GM19452 (cell line): ENCODE measurements at regions not wholly inside any gene's neighbourhood (a gene's known extent, or its start where the extent isn't known, plus 50 kb on each side); places are given as distances from the start of the nearest gene placed in this dataset.
"Not testable (repeated sequence)": the region's sequence is repeated elsewhere in the genome, so short reads cannot be mapped to it uniquely, and the experiment has no call there.

ENCODE experiments used
- ATAC-seq: cut with Tn5 transposase; IDR thresholded peaks from one replicate; pipeline ENCODE4 v1.9.1; 2021; ENCODE audit not compliant: unreplicated experiment

DNA sequence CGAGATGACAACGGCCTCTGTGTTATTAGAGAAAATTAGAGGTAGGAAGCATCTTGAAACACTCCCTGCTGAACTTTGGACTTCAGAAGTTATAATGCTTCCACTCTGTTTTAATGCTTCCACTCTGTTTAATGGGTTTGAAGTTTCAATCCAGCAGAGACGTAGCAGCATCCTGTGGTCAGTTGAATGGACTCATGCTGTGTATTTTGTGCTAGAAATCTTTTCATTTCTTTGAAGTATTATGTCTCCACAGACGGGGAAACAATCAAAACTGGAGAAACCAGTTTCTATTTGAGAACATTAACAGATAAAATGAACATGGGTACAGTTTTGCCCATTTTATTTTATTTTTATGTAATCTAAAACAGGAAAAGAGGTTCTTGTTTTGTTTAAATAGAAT lies 1736.2 kb downstream of the SLITRK5 start:
- no peak for ATAC-seq

DNA sequence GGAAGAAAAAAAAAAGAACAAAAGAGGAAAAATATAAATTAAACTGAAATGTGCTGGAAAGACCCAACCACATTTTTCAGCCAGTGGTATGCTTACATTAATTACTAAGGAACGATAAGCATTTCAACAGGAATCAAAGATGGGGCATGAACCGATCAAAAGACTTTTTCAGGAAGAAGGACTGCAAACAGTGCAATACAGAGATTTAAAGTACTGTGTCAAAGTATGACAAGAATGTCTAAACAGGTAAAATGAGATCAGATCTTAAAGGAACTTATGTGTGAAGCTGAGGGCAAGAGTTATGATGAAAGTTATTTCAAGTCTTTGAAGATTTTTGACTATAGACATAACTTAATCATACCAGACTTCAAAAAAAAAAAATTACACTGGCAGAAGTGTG lies 1761.8 kb downstream of the SLITRK5 start:
- ATAC-seq: no peak

- ATAC-seq: not testable (repeated sequence)
These were observed 1763.5 kb downstream of the SLITRK5 start for GRCh38 chr13:89434624-89435023.

GRCh38 chr13:89454681-89455080 lies 1783.5 kb downstream of the SLITRK5 start:
- no peak for ATAC-seq

- no peak for ATAC-seq
These were observed 1784.1 kb downstream of the SLITRK5 start for GRCh38 chr13:89455225-89455624.

DNA sequence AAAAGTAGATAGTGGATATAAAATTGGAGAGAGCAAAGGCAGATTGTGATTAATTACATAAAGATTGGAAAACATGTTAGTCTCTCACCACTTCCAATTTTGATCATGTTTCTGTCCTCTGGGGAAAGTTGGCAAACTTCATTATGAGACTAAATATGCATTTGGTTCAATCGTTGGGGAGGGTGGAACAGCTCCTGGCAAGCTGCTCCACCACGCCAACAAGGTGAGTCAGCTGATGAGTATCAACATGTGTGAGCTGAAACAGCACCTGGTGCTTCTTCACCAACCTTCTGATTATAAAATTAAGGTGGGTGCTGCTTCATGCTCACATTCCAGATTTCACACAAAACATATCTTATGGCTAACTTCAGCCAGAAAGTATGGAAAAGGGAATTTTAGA lies 1784.6 kb downstream of the SLITRK5 start:
- ATAC-seq: no peak

DNA sequence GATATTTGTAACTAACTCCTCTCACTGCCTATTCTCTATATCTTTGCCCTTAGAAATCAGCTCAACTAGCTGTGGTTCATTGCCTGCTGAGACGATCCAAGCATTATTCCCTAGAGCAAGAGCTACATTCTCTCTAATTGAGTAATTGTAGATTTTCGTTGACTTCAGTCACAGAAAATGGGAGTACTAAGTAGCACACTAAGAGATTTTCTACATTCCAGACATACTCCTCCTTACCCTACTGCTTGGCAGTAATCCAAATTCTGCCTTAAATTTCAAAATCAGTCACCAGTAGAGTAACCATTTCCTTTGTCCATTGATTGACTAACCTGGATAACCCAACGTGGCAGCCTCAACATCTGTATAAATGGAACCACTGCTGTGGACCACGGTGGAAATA lies 1786.8 kb downstream of the SLITRK5 start:
- no peak for ATAC-seq

DNA sequence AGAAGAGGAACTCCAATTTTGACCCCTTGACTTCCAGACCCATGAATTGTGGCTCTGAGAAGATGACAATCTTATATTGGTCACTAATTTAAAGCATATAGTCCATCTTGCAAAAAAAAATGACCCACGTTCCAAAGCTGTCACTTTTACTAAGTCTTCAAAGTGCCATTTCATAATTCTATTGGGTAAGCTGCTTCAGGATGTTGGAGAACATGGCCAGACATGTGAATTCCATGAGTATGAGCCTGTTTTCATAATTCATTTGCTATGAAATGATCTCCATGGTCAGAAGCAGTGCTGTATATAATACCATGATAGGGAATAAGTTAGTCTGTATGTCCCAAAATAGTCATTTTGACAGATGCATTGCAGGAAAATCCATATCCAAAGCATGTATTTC lies 1787.3 kb downstream of the SLITRK5 start:
- no peak for ATAC-seq

DNA sequence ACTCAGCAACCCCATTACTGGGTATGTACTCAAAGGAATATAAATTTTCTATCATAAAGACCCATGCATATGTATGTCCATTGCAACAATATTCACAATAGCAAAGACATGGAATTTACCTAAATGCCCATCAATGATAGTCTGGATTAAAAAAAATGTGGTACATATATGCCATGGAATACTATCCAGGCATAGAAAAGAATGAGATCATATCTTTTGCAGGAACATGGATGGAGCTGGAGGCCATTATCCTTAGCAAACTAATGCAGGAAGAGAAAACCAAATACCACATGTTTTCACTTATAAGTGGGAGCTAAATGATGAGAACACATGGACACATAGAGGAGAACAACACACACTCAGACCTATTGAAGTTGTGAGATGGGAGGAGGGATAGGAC lies 1789.7 kb downstream of the SLITRK5 start:
- not testable (repeated sequence) for ATAC-seq

DNA sequence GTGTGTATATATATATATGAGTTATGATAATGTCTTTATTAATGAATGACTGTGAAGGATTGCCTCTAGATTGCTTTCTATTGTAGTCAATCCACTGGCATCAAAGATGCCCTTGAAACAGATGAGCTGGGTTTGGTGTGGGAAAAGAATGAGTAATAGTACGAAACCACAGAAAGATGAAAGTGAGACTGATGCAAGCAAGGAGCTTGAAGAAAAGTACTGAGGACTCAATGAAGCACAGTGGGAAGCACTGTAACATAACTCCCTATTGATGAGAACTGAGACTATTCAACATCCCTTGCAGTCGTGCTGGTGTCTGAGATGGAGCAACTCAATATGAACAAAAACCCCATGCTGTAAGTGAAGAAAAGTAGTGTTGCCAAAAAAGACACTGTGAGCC lies 1794.2 kb downstream of the SLITRK5 start:
- no peak for ATAC-seq

- no peak for ATAC-seq
These were observed 1796.9 kb downstream of the SLITRK5 start for GRCh38 chr13:89468081-89468480.

DNA sequence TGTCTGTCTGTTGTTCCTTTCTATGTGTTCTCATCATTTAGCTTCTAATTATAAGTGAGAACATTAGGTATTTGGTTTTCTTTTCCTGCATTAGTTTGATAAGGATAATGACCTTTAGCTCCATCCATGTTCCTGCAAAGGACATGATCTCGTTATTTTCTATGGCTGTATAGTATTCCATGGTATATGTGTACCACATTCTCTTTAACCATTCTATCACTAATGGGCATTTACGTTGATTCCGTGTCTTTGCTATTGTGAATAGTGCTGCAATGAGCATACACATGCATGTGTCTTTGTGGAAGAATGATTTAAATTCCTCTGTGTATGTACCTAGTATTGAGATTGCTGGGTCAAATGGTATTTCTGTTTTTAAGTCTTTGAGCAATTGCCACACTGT lies 1799.7 kb downstream of the SLITRK5 start:
- no peak for ATAC-seq

DNA sequence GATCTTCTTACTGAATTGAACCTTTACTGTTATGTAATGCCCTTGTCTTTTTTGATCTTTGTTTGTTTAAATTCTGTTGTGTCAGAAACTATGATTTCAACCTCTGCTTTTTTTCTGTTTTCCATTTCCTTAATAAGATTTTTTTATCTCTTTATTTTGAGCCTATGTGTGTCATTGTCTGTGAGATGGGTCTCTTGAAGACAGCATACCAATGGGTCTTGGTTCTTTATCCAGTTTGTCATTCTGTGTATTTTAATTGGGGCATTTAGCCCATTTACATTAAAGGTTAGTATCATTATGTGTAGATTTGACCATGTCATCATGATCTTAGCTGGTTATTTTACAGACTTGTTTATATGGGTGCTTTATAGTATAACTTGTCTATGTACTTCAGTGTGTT lies 1803.3 kb downstream of the SLITRK5 start:
- no peak for ATAC-seq

DNA sequence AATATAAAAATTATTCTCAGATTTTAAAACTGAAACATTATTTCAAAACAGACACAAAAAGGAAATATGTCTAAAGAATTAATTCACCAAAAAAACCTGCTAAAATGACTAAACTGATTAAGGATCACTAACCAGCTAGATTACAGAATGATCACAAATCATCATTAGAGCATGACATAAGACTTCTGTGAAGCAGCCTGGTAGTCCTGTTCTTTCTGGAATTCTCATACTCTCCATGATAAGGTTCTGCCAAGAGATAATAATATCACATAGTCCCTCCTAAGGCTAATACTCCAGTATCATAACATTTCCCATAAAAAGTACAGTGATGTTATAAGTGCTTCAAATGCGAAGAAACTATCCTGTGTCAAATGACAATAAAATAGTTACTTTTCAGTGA lies 1814.9 kb downstream of the SLITRK5 start:
- ATAC-seq: no peak

DNA sequence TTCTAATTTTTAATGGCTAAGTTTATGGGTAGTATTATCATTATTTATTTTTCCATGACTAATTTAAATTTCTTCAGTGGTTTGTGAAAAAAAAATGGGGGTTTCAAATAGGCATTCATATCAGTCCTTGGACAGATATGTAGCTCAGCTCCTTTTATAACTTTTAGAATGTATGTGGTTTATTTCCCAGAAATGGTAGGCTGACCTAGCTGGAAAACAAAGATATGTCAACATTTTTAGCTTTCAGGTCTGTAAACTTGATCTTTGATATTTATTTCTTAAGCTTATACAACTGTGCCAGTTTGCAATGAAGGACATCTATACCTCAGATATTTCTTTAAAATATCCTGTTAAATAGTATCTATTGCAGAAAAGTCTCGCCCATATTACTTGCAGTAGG lies 1815.5 kb downstream of the SLITRK5 start:
- no peak for ATAC-seq

DNA sequence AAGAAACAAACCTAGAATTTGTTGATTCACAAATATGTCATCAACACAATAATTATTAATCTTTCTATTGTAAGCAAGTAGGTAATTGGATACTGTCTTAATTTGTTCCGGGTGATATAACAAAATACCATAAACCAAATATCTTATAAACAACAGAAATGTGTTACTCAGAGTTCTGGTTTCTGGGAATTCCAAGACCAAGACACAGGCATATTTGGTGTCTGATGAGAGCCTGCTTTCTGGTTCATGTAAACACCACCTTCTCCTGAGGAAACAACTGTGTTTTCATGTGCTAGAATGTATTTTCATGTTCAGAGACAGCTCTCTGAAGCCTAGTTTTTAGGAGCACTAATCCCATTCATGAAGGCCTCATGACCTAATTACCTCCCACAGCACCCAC lies 1819.5 kb downstream of the SLITRK5 start:
- ATAC-seq: no peak

GRCh38 chr13:89496478-89496877 lies 1825.3 kb downstream of the SLITRK5 start:
- no peak for ATAC-seq

- no peak for ATAC-seq
These were observed 1826.5 kb downstream of the SLITRK5 start for GRCh38 chr13:89497658-89498057.

- no peak for ATAC-seq
These were observed 1831.1 kb downstream of the SLITRK5 start for GRCh38 chr13:89502286-89502685.

DNA sequence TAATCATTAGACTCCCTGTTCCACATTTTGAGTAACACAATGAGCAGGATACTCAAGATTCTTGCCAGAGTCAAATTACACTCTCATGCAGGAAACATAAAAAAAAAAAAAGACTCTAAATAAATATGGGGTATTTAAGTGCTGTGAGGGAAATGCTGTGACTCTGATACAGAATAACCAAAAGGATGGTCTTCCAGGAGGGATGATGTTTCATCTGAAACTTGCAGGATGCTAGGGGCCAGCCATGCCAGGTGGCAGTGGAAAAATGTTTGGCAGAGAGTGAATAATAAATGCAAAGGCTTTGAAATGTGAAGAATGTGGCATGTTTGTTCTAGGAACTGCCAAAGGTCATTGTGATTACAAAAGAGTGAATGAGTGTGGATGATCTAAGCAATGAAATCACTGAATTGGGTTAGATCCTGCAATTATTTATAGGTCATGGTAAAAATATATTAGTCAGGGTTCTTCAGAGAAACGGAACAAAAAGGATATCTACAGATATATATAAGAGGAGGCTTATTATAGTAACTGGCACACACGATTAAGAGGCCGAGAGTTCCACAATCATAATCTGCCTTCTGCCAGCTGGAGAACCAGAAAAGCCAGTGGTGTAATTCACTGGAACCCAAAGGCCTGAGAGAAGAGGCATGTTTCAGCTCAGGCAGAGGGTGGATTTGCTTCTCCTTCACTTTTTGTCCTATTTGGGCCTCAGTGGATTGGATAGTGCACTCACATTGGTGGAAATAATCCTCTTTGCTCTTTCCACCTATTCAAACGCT lies 1832.8 kb upstream of the MIR17HG start:
- no peak for ATAC-seq

DNA sequence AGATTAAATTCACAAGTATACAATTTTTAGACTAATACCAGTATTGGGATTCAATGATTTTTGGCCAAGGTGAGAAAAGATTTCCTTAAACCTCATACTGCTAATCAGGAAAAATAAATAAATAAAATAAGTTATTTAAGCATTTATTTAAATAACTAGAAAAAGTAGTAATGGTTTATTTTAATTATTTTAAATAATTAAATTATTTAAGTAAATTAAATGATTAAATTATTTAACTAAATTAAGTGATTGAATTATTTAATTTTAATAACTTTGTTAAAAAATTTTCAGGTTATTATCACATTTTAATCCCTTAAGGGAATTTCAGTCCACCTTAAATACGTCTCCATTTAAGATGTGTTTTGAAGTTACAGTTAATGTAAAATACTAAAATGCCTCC lies 1831.5 kb upstream of the MIR17HG start:
- ATAC-seq: no peak

DNA sequence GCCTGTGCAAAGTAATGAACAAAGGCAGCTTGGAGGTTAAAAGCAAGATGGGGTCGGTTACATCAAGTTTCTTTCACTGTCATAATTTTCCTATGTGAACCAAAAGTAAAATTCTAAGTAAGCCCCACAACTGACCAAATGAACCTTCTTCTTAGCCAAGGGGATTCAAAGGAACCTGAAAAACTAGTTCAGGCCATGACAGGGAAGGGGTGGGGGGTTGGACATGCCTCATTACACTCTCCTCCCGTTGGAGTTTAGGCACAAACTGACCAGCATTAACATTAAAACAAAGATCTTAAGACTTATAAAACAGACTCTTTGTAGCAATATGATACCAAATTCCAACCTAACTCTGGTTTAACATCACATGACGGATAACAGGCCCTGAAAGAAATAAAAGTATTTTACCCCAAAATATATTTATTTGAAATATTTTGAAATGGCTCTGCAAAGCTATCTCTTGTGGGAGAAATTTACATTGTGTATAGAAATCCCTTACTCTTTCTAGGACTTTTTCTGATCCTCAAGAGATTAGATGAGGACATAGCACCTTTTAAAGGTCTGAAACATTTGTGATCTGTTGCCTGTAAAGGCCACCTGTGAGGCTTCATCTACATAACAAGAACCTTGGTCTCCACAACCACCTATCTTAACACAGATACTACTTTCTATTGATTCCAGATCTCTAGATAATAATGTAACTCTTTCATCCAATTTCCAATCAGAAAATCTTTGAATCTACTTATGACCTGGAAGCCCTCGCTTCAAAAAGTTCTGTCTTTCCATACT lies 1829.0 kb upstream of the MIR17HG start:
- no peak for ATAC-seq
